WTC11 (cell line): ENCODE measurements at regions not wholly inside any gene's neighbourhood (a gene's known extent, or its start where the extent isn't known, plus 50 kb on each side); places are given as distances from the start of the nearest gene placed in this dataset.

Experiments
- CREM ChIP-seq: sonication (generic); formaldehyde crosslinking; IDR thresholded peaks from 2 replicates; pipeline ENCODE4 v1.8.1; 2022; ENCODE audit warnings: mild to moderate bottlenecking, missing genetic modification reagents, moderate library complexity
- GRHL2 ChIP-seq: fragments of 250-450 bp; sonication (Bioruptor Pico); IDR thresholded peaks from 2 replicates; pipeline ENCODE4 v1.8.0; 2022; ENCODE audit warnings: mild to moderate bottlenecking, moderate library complexity; ENCODE audit not compliant: insufficient replicate concordance, severe bottlenecking
- JUN ChIP-seq: sonication (generic); formaldehyde crosslinking; IDR thresholded peaks from 2 replicates; pipeline ENCODE4 v1.8.0; 2023; ENCODE audit warnings: mild to moderate bottlenecking, missing genetic modification reagents
- NR1H2 ChIP-seq: sonication (generic); formaldehyde crosslinking; IDR thresholded peaks from 2 replicates; pipeline ENCODE4 v1.9.0; 2021; ENCODE audit warnings: mild to moderate bottlenecking, moderate library complexity, missing genetic modification reagents
- NR3C1 ChIP-seq: sonication (generic); formaldehyde crosslinking; conservative IDR thresholded peaks from 2 replicates; pipeline ENCODE4 v1.8.1; 2023; ENCODE audit warnings: low read depth, mild to moderate bottlenecking, missing genetic modification reagents
- TF ChIP-seq, protein P1 (sequence below): fragments of 200-600 bp; IDR thresholded peaks from 2 replicates; pipeline ENCODE4 v1.8.0; 2022; ENCODE audit warnings: antibody characterized with exemption
- TF ChIP-seq, protein P2 (sequence below): sonication (generic); formaldehyde crosslinking; IDR thresholded peaks from 2 replicates; pipeline ENCODE4 v1.8.0; 2022; ENCODE audit warnings: mild to moderate bottlenecking, missing genetic modification reagents
- TF ChIP-seq, protein P3 (sequence below): sonication (generic); formaldehyde crosslinking; IDR thresholded peaks from 2 replicates; pipeline ENCODE4 v1.8.1; 2023; ENCODE audit warnings: mild to moderate bottlenecking, moderate library complexity, missing genetic modification reagents
- TF ChIP-seq, protein P4 (sequence below): fragments of 250-450 bp; sonication (Bioruptor Pico); IDR thresholded peaks from 2 replicates; pipeline ENCODE4 v2.1.2; 2022; ENCODE audit warnings: mild to moderate bottlenecking, moderate library complexity
- TF ChIP-seq, protein P5 (sequence below): sonication (generic); formaldehyde crosslinking; IDR thresholded peaks from 2 replicates; pipeline ENCODE4 v1.8.1; 2023; ENCODE audit warnings: mild to moderate bottlenecking, missing genetic modification reagents, moderate library complexity

DNA sequence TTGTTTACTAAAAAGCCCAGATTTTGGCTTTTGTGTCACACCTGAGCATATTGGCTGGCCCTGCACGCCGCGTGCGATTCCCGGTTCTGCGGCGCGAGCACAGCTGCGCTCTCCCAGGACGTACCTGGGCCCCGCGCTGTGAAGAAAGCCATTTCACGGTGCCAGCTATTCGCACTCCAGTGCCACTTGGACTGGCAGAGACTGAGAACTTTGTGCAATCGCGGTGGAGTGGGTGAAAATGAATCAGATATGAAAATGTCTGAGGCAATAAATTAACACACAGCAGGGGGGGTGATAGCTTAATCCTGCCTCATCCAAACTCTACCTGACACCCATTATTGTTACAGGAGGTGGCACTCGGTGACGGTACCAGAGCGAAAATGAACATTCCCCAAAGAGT is 330.1 kb upstream of the MGMT start:
- TF ChIP-seq JUN (CRISPR knock-in tag) (no peak), GRHL2 (no peak), CREM (CRISPR knock-in tag) (no peak), NR3C1 (no peak), NR1H2 (CRISPR knock-in tag) (no peak)
- TF ChIP-seq, protein P1, sequence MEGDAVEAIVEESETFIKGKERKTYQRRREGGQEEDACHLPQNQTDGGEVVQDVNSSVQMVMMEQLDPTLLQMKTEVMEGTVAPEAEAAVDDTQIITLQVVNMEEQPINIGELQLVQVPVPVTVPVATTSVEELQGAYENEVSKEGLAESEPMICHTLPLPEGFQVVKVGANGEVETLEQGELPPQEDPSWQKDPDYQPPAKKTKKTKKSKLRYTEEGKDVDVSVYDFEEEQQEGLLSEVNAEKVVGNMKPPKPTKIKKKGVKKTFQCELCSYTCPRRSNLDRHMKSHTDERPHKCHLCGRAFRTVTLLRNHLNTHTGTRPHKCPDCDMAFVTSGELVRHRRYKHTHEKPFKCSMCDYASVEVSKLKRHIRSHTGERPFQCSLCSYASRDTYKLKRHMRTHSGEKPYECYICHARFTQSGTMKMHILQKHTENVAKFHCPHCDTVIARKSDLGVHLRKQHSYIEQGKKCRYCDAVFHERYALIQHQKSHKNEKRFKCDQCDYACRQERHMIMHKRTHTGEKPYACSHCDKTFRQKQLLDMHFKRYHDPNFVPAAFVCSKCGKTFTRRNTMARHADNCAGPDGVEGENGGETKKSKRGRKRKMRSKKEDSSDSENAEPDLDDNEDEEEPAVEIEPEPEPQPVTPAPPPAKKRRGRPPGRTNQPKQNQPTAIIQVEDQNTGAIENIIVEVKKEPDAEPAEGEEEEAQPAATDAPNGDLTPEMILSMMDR = no peak
- TF ChIP-seq, protein P2, sequence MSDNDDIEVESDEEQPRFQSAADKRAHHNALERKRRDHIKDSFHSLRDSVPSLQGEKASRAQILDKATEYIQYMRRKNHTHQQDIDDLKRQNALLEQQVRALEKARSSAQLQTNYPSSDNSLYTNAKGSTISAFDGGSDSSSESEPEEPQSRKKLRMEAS (CRISPR knock-in tag) = no peak
- TF ChIP-seq, protein P3, sequence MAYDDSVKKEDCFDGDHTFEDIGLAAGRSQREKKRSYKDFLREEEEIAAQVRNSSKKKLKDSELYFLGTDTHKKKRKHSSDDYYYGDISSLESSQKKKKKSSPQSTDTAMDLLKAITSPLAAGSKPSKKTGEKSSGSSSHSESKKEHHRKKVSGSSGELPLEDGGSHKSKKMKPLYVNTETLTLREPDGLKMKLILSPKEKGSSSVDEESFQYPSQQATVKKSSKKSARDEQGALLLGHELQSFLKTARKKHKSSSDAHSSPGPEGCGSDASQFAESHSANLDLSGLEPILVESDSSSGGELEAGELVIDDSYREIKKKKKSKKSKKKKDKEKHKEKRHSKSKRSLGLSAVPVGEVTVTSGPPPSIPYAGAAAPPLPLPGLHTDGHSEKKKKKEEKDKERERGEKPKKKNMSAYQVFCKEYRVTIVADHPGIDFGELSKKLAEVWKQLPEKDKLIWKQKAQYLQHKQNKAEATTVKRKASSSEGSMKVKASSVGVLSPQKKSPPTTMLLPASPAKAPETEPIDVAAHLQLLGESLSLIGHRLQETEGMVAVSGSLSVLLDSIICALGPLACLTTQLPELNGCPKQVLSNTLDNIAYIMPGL (CRISPR knock-in tag) = no peak
- TF ChIP-seq, protein P4, sequence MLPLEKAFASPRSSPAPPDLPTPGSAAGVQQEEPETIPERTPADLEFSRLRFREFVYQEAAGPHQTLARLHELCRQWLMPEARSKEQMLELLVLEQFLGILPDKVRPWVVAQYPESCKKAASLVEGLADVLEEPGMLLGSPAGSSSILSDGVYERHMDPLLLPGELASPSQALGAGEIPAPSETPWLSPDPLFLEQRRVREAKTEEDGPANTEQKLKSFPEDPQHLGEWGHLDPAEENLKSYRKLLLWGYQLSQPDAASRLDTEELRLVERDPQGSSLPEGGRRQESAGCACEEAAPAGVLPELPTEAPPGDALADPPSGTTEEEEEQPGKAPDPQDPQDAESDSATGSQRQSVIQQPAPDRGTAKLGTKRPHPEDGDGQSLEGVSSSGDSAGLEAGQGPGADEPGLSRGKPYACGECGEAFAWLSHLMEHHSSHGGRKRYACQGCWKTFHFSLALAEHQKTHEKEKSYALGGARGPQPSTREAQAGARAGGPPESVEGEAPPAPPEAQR (CRISPR knock-in tag) = no peak
- TF ChIP-seq, protein P5, sequence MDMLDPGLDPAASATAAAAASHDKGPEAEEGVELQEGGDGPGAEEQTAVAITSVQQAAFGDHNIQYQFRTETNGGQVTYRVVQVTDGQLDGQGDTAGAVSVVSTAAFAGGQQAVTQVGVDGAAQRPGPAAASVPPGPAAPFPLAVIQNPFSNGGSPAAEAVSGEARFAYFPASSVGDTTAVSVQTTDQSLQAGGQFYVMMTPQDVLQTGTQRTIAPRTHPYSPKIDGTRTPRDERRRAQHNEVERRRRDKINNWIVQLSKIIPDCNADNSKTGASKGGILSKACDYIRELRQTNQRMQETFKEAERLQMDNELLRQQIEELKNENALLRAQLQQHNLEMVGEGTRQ (CRISPR knock-in tag) = no peak
